HCT116 (cell line): ENCODE measurements at regions not wholly inside any gene's neighbourhood (a gene's known extent, or its start where the extent isn't known, plus 50 kb on each side); places are given as distances from the start of the nearest gene placed in this dataset.

ENCODE experiments used
- ATAC-seq: fragments of 200-7000 bp; cut with Tn5 transposase; 2 replicates; pipeline ENCODE4 v1.9.1; 2020; ENCODE audit warnings: mild to moderate bottlenecking, moderate library complexity
- BruUV-seq: library from RNA; stranded (reverse); fragments of 400-500 nt; replicated peaks from 2 replicates; lab custom pipeline; 2021; lab: Mats Ljungman, UMichigan
- CTCF ChIA-PET: fragments of 300-600 bp; sonication (Branson Sonifier 250); formaldehyde crosslinking; loops from one replicate; lab custom pipeline; 2021; ENCODE audit warnings: antibody characterized with exemption; lab: Charles Lee
- POLR2A ChIA-PET: fragments of 300-600, 350-600 bp; sonication (Branson Sonifier 250); formaldehyde crosslinking; loops from one replicate; lab custom pipeline; 2021; ENCODE audit warnings: antibody characterized with exemption; lab: Charles Lee
- RAD21 ChIA-PET, 2 experiments: fragments of 300-600 bp; sonication (Branson Sonifier 250); formaldehyde crosslinking; loops; one replicate each; lab custom pipeline; 2023; ENCODE audit warnings: low total read pairs in 2 of 2; ENCODE audit not compliant: uncharacterized antibody in 2 of 2, unreplicated experiment in 2 of 2, low non-redundant PET in 1 of 2; lab: Charles Lee
- DNase-seq: peaks from one replicate; pipeline ENCODE4 v3.0.0-alpha.2; 2010; ENCODE audit warnings: low read depth, low spot score
- H2AFZ ChIP-seq: fragments of 200-600 bp; shearing (Covaris generic), sonication (generic); 2 replicates; pipeline ENCODE4 v1.6.1; 2017; ENCODE audit warnings: low read depth, mixed run types, mixed read lengths, antibody characterized with exemption, low read length; ENCODE audit not compliant: poor library complexity, severe bottlenecking
- H3K27ac ChIP-seq: 2 replicates; pipeline ENCODE4 v1.5.1; 2012; ENCODE audit warnings: low read depth, low read length
- H3K27me3 ChIP-seq: fragments of 200-600 bp; sonication (generic); 2 replicates; pipeline ENCODE4 v1.6.1; 2016; ENCODE audit warnings: mixed run types, low read length, mixed read lengths; ENCODE audit not compliant: insufficient read depth
- H3K36me3 ChIP-seq, 2 experiments: fragments of 200-500 bp in 1 of 2; fragments of 200-600 bp in 1 of 2; sonication (Bioruptor generic) in 1 of 2; sonication (generic) in 1 of 2; 2 replicates each; pipeline versions ENCODE4 v1.5.1 to v1.6.1; 2014 to 2016; ENCODE audit warnings: low read length in 2 of 2, inconsistent platforms in 1 of 2, mixed read lengths in 1 of 2, mixed run types in 1 of 2; ENCODE audit not compliant: insufficient read depth in 2 of 2, control insufficient read depth in 1 of 2
- H3K4me1 ChIP-seq, 2 experiments: fragments of 200-600 bp in 1 of 2; sonication (generic) in 1 of 2; 2 replicates each; pipeline versions ENCODE4 v1.5.1 to v1.6.1; 2012 to 2017; ENCODE audit warnings: low read length in 2 of 2, inconsistent platforms in 1 of 2, mild to moderate bottlenecking in 1 of 2, mixed read lengths in 1 of 2, mixed run types in 1 of 2, moderate library complexity in 1 of 2; ENCODE audit not compliant: insufficient read depth in 2 of 2, control insufficient read depth in 1 of 2
- H3K4me2 ChIP-seq: fragments of 200-600 bp; sonication (generic); 2 replicates; pipeline ENCODE4 v1.6.1; 2017; ENCODE audit warnings: mixed run types, low read length, mixed read lengths
- H3K4me3 ChIP-seq, 2 experiments: fragments of 200-600 bp in 1 of 2; sonication (generic) in 1 of 2; replicated peaks in 1 of 2; 2 replicates each; pipeline ENCODE4 v1.5.1; 2011 to 2016; ENCODE audit warnings: low read length in 2 of 2, control low read depth in 1 of 2, low read depth in 1 of 2, mild to moderate bottlenecking in 1 of 2, mixed read lengths in 1 of 2, mixed run types in 1 of 2
- H3K79me2 ChIP-seq: fragments of 200-600 bp; sonication (generic); 2 replicates; pipeline ENCODE4 v1.6.1; 2017; ENCODE audit warnings: mild to moderate bottlenecking, mixed run types, low read length, moderate library complexity, mixed read lengths; ENCODE audit not compliant: insufficient read depth
- H3K9ac ChIP-seq: fragments of 200-600 bp; sonication (generic); 2 replicates; pipeline ENCODE4 v1.6.1; 2016; ENCODE audit warnings: low read length, mixed read lengths
- H3K9me2 ChIP-seq: fragments of 200-600 bp; sonication (generic), shearing (Covaris generic); 2 replicates; pipeline ENCODE4 v1.6.1; 2017; ENCODE audit warnings: mixed run types, mild to moderate bottlenecking, moderate library complexity; ENCODE audit not compliant: insufficient read depth
- H3K9me3 ChIP-seq, 2 experiments: fragments of 200-500 bp in 1 of 2; fragments of 200-600 bp in 1 of 2; sonication (Bioruptor generic) in 1 of 2; sonication (generic) in 1 of 2; 2 replicates each; pipeline ENCODE4 v1.6.1; 2014 to 2017; ENCODE audit warnings: low read length in 2 of 2, mixed read lengths in 2 of 2, inconsistent platforms in 1 of 2, low read depth in 1 of 2, mild to moderate bottlenecking in 1 of 2, mixed run types in 1 of 2, moderate library complexity in 1 of 2; ENCODE audit not compliant: control insufficient read depth in 1 of 2, insufficient read depth in 1 of 2
- H4K20me1 ChIP-seq: fragments of 200-600 bp; sonication (generic), shearing (Covaris generic); 2 replicates; pipeline ENCODE4 v1.6.1; 2017; ENCODE audit warnings: mixed run types, mild to moderate bottlenecking, moderate library complexity; ENCODE audit not compliant: insufficient read depth
- EGR1 ChIP-seq: IDR thresholded peaks from 2 replicates; pipeline ENCODE4 v1.6.1; 2012; ENCODE audit warnings: low read depth
- ELF1 ChIP-seq: IDR thresholded peaks from 2 replicates; pipeline ENCODE4 v1.6.1; 2012; ENCODE audit warnings: low read depth, borderline replicate concordance
- EZH2 ChIP-seq: fragments of 200-600 bp; sonication (generic); IDR thresholded peaks from 2 replicates; pipeline ENCODE4 v1.6.1; 2017; ENCODE audit warnings: antibody characterized with exemption, mixed run types
- SP1 ChIP-seq: IDR thresholded peaks from 2 replicates; pipeline ENCODE4 v1.6.1; 2012; ENCODE audit warnings: low read depth
- YY1 ChIP-seq: IDR thresholded peaks from 2 replicates; pipeline ENCODE4 v1.6.1; 2011; ENCODE audit warnings: low read length, low read depth, moderate library complexity, mild to moderate bottlenecking; ENCODE audit not compliant: insufficient replicate concordance; ENCODE audit errors: extremely low read depth
- ZNF274 ChIP-seq: fragments of 200-500 bp; sonication (Bioruptor generic); IDR thresholded peaks from 2 replicates; pipeline ENCODE4 v1.6.1; 2014; ENCODE audit warnings: mild to moderate bottlenecking, low read depth, low read length, inconsistent platforms
- intact Hi-C: fragments of 100-400 bp; cut with micrococcal nuclease; formaldehyde crosslinking; loops from 2 replicates; pipeline ENCODE4 v1.10.0; 2022

GRCh38 chr2:167480232-167480985 lies 592.1 kb downstream of the XIRP2 start:
- CTCF ChIA-PET = no interaction called here

GRCh38 chr2:167478196-167478595 lies 589.9 kb downstream of the XIRP2 start:
- no peak overlapping the region for H3K9ac ChIP-seq

More at GRCh38 chr2:167480232-167480985, 592.1 kb downstream of the XIRP2 start:
- Histone ChIP-seq H3K4me2 (no peak overlapping the region), H2AFZ (no peak overlapping the region), H3K27me3 (no peaks in the 10 kb centered on the region), H3K36me3 (no peaks in the 10 kb centered on the region), H3K9me2 (no peaks in the 10 kb centered on the region), H3K79me2 (no peaks in the 10 kb centered on the region), H3K4me3 (no peak overlapping the region), H4K20me1 (no peaks in the 10 kb centered on the region), H3K9me3 (no peaks in the 10 kb centered on the region), H3K9ac (no peak overlapping the region), H3K4me1 (no peaks in the 10 kb centered on the region), H3K27ac (no peak overlapping the region)
- intact Hi-C loops = no loop called here
- ATAC-seq (no peak), DNase-seq (no peak)
- POLR2A ChIA-PET = no interaction called here
- no peak for TF ChIP-seq ELF1
- no peak for TF ChIP-seq EZH2
- TF ChIP-seq EGR1 = no peak
- TF ChIP-seq SP1 = no peak
- BruUV-seq = no TSS peak
- RAD21 ChIA-PET = no interaction called here

More at GRCh38 chr2:167478196-167478595, 589.9 kb downstream of the XIRP2 start:
- DNase-seq (no peak), ATAC-seq (no peak)
- Histone ChIP-seq H3K36me3 (no peaks in the 10 kb centered on the region), H3K27ac (no peak overlapping the region), H3K4me2 (no peak overlapping the region), H3K9me2 (no peaks in the 10 kb centered on the region), H3K79me2 (no peaks in the 10 kb centered on the region), H3K9me3 (no peaks in the 10 kb centered on the region), H3K27me3 (no peaks in the 10 kb centered on the region), H2AFZ (no peak overlapping the region), H3K4me3 (no peak overlapping the region), H4K20me1 (no peaks in the 10 kb centered on the region), H3K4me1 (no peaks in the 10 kb centered on the region)
- intact Hi-C loops = no loop called here
- TF ChIP-seq ZNF274 (no peak), YY1 (no peak)
- no TSS peak for BruUV-seq
- RAD21 ChIA-PET = no interaction called here
- CTCF ChIA-PET = no interaction called here
- POLR2A ChIA-PET = no interaction called here
